ENCODE measurements at regions not wholly inside any gene's neighbourhood (a gene's known extent, or its start where the extent isn't known, plus 50 kb on each side); places are given as distances from the start of the nearest gene placed in this dataset.
A peak's percentile ranks its signal among the peaks of the same experiment; 100 is the strongest.
"Not testable (repeated sequence)": the region's sequence is repeated elsewhere in the genome, so short reads cannot be mapped to it uniquely, and the experiment has no call there.

- peak; percentile 46 for TF ChIP-seq POLR2A (IDR thresholded peaks at IDR 0.05; ENCODE audit: low read length)
- not testable (repeated sequence) for TF ChIP-seq GATA1 (IDR thresholded peaks at IDR 0.05; ENCODE audit: low read depth, low read length)
Observed at GRCh38 chr4:3954540-3955320, 188.5 kb downstream of the ADRA2C start.

Measured in erythroblast (primary cell).